K562 (cell line): ENCODE measurements at regions not wholly inside any gene's neighbourhood (a gene's known extent, or its start where the extent isn't known, plus 50 kb on each side); places are given as distances from the start of the nearest gene placed in this dataset.
A peak's percentile ranks its signal among the peaks of the same experiment; 100 is the strongest.

Experiments used
- ATF1 ChIP-seq, 2 experiments: fragments of 450-650 bp in 1 of 2; IDR thresholded peaks; 2 replicates each; pipeline ENCODE4 v1.6.1; 2016; ENCODE audit warnings: missing compliant biosample characterization in 1 of 2, missing genetic modification characterization in 1 of 2
- C11orf30 ChIP-seq: fragments of 450-650 bp; IDR thresholded peaks from 2 replicates; pipeline ENCODE4 v1.6.1; 2016; ENCODE audit warnings: low read depth, mild to moderate bottlenecking
- EP300 ChIP-seq: IDR thresholded peaks from 2 replicates; pipeline ENCODE4 v1.6.1; 2012; ENCODE audit warnings: low read length, improper control_type of control experiment
- KDM5B ChIP-seq: fragments of 200-600 bp; sonication (generic); IDR thresholded peaks from 2 replicates; pipeline ENCODE4 v1.6.1; 2012; ENCODE audit warnings: low read depth, mild to moderate bottlenecking, moderate library complexity, low read length, control low read depth, inconsistent platforms; ENCODE audit not compliant: insufficient replicate concordance
- MAFF ChIP-seq: IDR thresholded peaks from 2 replicates; pipeline ENCODE4 v1.6.1; 2012; ENCODE audit warnings: low read length, improper control_type of control experiment
- MEIS2 ChIP-seq: fragments of 450-650 bp; IDR thresholded peaks from 2 replicates; pipeline ENCODE4 v1.6.1; 2014; ENCODE audit warnings: mild to moderate bottlenecking; ENCODE audit not compliant: partially characterized antibody
- NR2C2 ChIP-seq, 2 experiments: fragments of 200-800 bp in 1 of 2; sonication (Bioruptor generic) in 1 of 2; sonication (generic) in 1 of 2; formaldehyde crosslinking in 1 of 2; IDR thresholded peaks; 2 replicates each; pipeline versions ENCODE4 v1.6.1 to v1.8.0; 2016 to 2022; ENCODE audit warnings: mild to moderate bottlenecking in 1 of 2, missing compliant biosample characterization in 1 of 2, missing genetic modification characterization in 1 of 2, missing genetic modification reagents in 1 of 2
- PKNOX1 ChIP-seq: fragments of 450-650 bp; IDR thresholded peaks from 2 replicates; pipeline ENCODE4 v1.6.1; 2016
- POLR2AphosphoS5 ChIP-seq: IDR thresholded peaks from 2 replicates; pipeline ENCODE4 v1.6.1; 2011; ENCODE audit warnings: mild to moderate bottlenecking, low read depth, low read length, moderate library complexity; ENCODE audit not compliant: control insufficient read depth, insufficient read depth
- RBM15 ChIP-seq: fragments of 200-400 bp; formaldehyde crosslinking; IDR thresholded peaks from 2 replicates; pipeline ENCODE4 v1.6.1; 2018; ENCODE audit warnings: mild to moderate bottlenecking, low read length, moderate library complexity; ENCODE audit not compliant: insufficient read depth
- TAF1 ChIP-seq: IDR thresholded peaks from 2 replicates; pipeline ENCODE4 v1.6.1; 2011; ENCODE audit warnings: mild to moderate bottlenecking, low read length, moderate library complexity; ENCODE audit not compliant: insufficient read depth, control insufficient read depth, severe bottlenecking; ENCODE audit errors: extremely low read depth
- TAF9B ChIP-seq: fragments of 450-650 bp; IDR thresholded peaks from 2 replicates; pipeline ENCODE4 v1.6.1; 2018; ENCODE audit warnings: mild to moderate bottlenecking; ENCODE audit not compliant: partially characterized antibody
- ZFP36 ChIP-seq: fragments of 150-350 bp; IDR thresholded peaks from 2 replicates; pipeline ENCODE4 v1.6.1; 2018; ENCODE audit warnings: low read length, low read depth; ENCODE audit not compliant: partially characterized antibody
- ZNF184 ChIP-seq: sonication (generic); formaldehyde crosslinking; IDR thresholded peaks from 2 replicates; pipeline ENCODE4 v1.5.0; 2020; ENCODE audit warnings: missing genetic modification reagents
- ZNF24 ChIP-seq: fragments of 450-650 bp; IDR thresholded peaks from 2 replicates; pipeline ENCODE4 v1.6.1; 2016
- ZNF316 ChIP-seq: fragments of 450-650 bp; IDR thresholded peaks from 2 replicates; pipeline ENCODE4 v1.6.1; 2016
- ZNF395 ChIP-seq: fragments of 200-800 bp; sonication (Bioruptor generic); IDR thresholded peaks from 2 replicates; pipeline ENCODE4 v1.6.1; 2017; ENCODE audit warnings: missing genetic modification characterization, missing compliant biosample characterization
- ZNF449 ChIP-seq: fragments of 250-450 bp; sonication (Bioruptor Pico); IDR thresholded peaks from 2 replicates; pipeline ENCODE4 v1.8.0; 2022; ENCODE audit warnings: moderate library complexity, mild to moderate bottlenecking, inconsistent platforms
- ZSCAN29 ChIP-seq: fragments of 450-650 bp; IDR thresholded peaks from 2 replicates; pipeline ENCODE4 v1.6.1; 2017
- TF ChIP-seq, protein P1 (sequence below): fragments of 200-800 bp; sonication (Bioruptor generic); IDR thresholded peaks from 2 replicates; pipeline ENCODE4 v1.6.1; 2016; ENCODE audit warnings: missing genetic modification characterization, missing compliant biosample characterization

DNA sequence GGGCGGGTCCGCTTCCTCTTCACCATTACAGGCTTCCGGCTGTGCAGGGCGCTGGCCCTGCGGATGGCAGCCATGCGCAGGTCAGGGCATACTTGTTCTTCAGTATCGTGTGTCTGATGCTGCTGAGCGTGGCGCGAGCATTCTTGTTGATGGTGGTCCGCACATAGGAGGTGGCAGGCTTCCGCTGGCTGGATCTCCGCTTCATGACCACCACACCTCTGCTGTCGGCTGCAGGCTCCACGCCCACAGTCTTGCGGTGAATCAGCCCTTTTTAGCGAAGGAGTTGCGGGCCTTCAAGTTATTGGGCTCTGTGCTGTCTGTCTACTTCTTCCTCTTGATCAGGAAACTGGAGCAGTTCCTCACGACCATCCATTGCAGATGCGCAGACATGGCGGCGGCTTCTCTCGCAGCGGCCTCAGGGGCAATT is 62.4 kb upstream of the ZNF608 start (continued):
- TF ChIP-seq MEIS2 (peak; percentile 8), ZNF184 (no peak), EP300 (no peak), RBM15 (no peak), ZNF24 (peak; percentile 32; the same call in 1 of the 2 replicates), ZNF316 (peak; percentile 64), POLR2AphosphoS5 (peak; percentile 20; the same call in 1 of the 2 replicates), PKNOX1 (peak; percentile 72), ZNF395 (0 out of 2 replicates have a peak, but pooled peaks have one; percentile 52), C11orf30 (peak; percentile 74), NR2C2 (CRISPR knock-in tag; IDR thresholded peaks at IDR 0.05) (no peak), NR2C2 (tag; IDR thresholded peaks at IDR 0.05) (0 out of 2 replicates have a peak, but pooled peaks have one; percentile 13), ZSCAN29 (no peak), ATF1 (CRISPR knock-in tag; IDR thresholded peaks at IDR 0.05) (no peak), ATF1 (tag; IDR thresholded peaks at IDR 0.05) (peak; percentile 46), ZNF449 (CRISPR knock-in tag) (no peak), ZFP36 (peak; percentile 9), TAF9B (peak; percentile 52), KDM5B (peak; percentile 60), TAF1 (peak; percentile 75), MAFF (0 out of 2 replicates have a peak, but pooled peaks have one; percentile 11)
- TF ChIP-seq, protein P1, sequence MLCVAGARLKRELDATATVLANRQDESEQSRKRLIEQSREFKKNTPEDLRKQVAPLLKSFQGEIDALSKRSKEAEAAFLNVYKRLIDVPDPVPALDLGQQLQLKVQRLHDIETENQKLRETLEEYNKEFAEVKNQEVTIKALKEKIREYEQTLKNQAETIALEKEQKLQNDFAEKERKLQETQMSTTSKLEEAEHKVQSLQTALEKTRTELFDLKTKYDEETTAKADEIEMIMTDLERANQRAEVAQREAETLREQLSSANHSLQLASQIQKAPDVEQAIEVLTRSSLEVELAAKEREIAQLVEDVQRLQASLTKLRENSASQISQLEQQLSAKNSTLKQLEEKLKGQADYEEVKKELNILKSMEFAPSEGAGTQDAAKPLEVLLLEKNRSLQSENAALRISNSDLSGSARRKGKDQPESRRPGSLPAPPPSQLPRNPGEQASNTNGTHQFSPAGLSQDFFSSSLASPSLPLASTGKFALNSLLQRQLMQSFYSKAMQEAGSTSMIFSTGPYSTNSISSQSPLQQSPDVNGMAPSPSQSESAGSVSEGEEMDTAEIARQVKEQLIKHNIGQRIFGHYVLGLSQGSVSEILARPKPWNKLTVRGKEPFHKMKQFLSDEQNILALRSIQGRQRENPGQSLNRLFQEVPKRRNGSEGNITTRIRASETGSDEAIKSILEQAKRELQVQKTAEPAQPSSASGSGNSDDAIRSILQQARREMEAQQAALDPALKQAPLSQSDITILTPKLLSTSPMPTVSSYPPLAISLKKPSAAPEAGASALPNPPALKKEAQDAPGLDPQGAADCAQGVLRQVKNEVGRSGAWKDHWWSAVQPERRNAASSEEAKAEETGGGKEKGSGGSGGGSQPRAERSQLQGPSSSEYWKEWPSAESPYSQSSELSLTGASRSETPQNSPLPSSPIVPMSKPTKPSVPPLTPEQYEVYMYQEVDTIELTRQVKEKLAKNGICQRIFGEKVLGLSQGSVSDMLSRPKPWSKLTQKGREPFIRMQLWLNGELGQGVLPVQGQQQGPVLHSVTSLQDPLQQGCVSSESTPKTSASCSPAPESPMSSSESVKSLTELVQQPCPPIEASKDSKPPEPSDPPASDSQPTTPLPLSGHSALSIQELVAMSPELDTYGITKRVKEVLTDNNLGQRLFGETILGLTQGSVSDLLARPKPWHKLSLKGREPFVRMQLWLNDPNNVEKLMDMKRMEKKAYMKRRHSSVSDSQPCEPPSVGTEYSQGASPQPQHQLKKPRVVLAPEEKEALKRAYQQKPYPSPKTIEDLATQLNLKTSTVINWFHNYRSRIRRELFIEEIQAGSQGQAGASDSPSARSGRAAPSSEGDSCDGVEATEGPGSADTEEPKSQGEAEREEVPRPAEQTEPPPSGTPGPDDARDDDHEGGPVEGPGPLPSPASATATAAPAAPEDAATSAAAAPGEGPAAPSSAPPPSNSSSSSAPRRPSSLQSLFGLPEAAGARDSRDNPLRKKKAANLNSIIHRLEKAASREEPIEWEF (CRISPR knock-in tag) = 0 out of 2 replicates have a peak, but pooled peaks have one; percentile 25
